IgD-negative memory B cell (primary cell): ENCODE measurements at regions not wholly inside any gene's neighbourhood (a gene's known extent, or its start where the extent isn't known, plus 50 kb on each side); places are given as distances from the start of the nearest gene placed in this dataset.

Experiments used
- H3K27ac Mint-ChIP-seq, 3 donors: one replicate each; pipeline ENCODE4 v1.8.0; 2020 to 2022; ENCODE audit warnings: mild to moderate bottlenecking in 3 of 3, mixed read lengths in 3 of 3, moderate library complexity in 1 of 3
- H3K27me3 Mint-ChIP-seq: one replicate; pipeline ENCODE4 v1.8.0; 2021; ENCODE audit warnings: mixed read lengths
- H3K36me3 Mint-ChIP-seq: one replicate; pipeline ENCODE4 v1.8.0; 2020; ENCODE audit warnings: mild to moderate bottlenecking, mixed read lengths
- H3K4me1 Mint-ChIP-seq, 3 donors: one replicate each; pipeline ENCODE4 v1.8.0; 2020 to 2022; ENCODE audit warnings: mixed read lengths in 3 of 3, mild to moderate bottlenecking in 1 of 3
- H3K4me3 Mint-ChIP-seq, 4 donors: one replicate each; pipeline ENCODE4 v1.8.0; 2020 to 2022; ENCODE audit warnings: mild to moderate bottlenecking in 4 of 4, mixed read lengths in 4 of 4, moderate library complexity in 3 of 4
- H3K9me3 Mint-ChIP-seq, 3 donors: one replicate each; pipeline ENCODE4 v1.8.0; 2020 to 2021; ENCODE audit warnings: mixed read lengths in 3 of 3, mild to moderate bottlenecking in 1 of 3

DNA sequence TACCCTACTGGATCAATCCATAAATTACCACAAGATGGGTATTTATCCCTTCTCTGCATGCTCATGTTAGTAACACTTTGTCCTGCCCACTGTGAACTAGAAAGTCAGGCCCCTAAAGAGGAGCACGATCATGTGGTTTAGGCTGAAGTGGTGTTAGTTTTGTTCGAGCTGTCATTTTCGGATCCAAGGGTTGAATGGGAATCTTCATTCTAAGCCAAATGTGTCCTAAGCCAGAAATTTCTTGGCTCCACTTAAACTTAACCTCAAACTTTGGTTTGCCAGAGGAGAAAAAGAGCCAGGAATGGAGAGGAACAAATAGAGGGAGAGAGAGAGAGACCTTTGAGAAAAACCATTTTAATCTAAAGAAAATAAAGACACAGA, 837.7 kb upstream of the ZNF608 start:
- Mint-ChIP-seq H3K27ac (no peak overlapping the region), H3K4me3 (no peak overlapping the region), H3K4me1 (no peaks in the 10 kb centered on the region), H3K27me3 (no peaks in the 10 kb centered on the region), H3K9me3 (peaks cover 3 to 5% (median 4%) of the 10 kb centered on the region in 3 donors), H3K36me3 (no peaks in the 10 kb centered on the region)

GRCh38 chr5:125587631-125588030, 835.6 kb upstream of the GRAMD2B start:
- Mint-ChIP-seq H3K27ac (no peak overlapping the region), H3K36me3 (no peaks in the 10 kb centered on the region), H3K4me1 (no peaks in the 10 kb centered on the region), H3K27me3 (no peaks in the 10 kb centered on the region), H3K9me3 (peaks cover 0 to 5% (median 4%) of the 10 kb centered on the region in 3 donors), H3K4me3 (no peak overlapping the region)

GRCh38 chr5:125592856-125593255, 830.4 kb upstream of the GRAMD2B start:
- Mint-ChIP-seq H3K27me3 (no peaks in the 10 kb centered on the region), H3K9me3 (no peaks in the 10 kb centered on the region), H3K4me1 (peaks cover 0 to 5% (median 1%) of the 10 kb centered on the region in 3 donors), H3K27ac (no peak overlapping the region), H3K4me3 (no peak overlapping the region), H3K36me3 (no peaks in the 10 kb centered on the region)

DNA sequence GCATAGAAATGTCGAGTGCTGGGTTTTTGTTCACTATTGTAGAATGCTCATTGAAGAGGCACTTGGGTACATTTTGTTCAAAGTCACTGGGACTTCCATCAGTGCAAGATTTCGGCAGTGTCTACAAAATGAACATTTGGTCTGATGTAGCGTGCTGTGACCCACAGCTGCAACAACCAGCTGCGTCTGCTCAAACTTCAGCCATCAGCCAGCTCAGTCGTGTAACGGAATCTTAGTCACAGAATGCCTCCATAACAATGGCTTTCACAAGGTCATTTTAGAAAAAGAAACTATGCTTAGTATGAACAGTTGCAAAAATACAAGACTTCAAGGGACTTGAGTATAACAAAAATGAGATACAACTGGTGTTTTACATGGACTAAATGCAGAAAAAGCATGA, 828.1 kb upstream of the GRAMD2B start:
- no peaks in the 10 kb centered on the region for H3K36me3 Mint-ChIP-seq
- H3K4me3 Mint-ChIP-seq = no peak overlapping the region
- H3K9me3 Mint-ChIP-seq = no peaks in the 10 kb centered on the region
- no peak overlapping the region for H3K27ac Mint-ChIP-seq
- peaks cover 0 to 5% (median 1%) of the 10 kb centered on the region in 3 donors for H3K4me1 Mint-ChIP-seq
- no peaks in the 10 kb centered on the region for H3K27me3 Mint-ChIP-seq

- H3K9me3 Mint-ChIP-seq = no peaks in the 10 kb centered on the region
Measured at GRCh38 chr5:125595845-125596244, 827.4 kb upstream of the GRAMD2B start.

GRCh38 chr5:125597338-125597737, 825.9 kb upstream of the GRAMD2B start:
- Mint-ChIP-seq H3K36me3 (no peaks in the 10 kb centered on the region), H3K4me1 (peaks cover 0 to 5% (median 1%) of the 10 kb centered on the region in 3 donors), H3K27me3 (no peaks in the 10 kb centered on the region), H3K27ac (no peak overlapping the region), H3K4me3 (no peak overlapping the region), H3K9me3 (no peaks in the 10 kb centered on the region)

More at GRCh38 chr5:125595845-125596244, 827.4 kb upstream of the GRAMD2B start:
- Mint-ChIP-seq H3K27ac (no peak overlapping the region), H3K4me1 (peaks cover 0 to 5% (median 1%) of the 10 kb centered on the region in 3 donors), H3K4me3 (no peak overlapping the region), H3K27me3 (no peaks in the 10 kb centered on the region), H3K36me3 (no peaks in the 10 kb centered on the region)

GRCh38 chr5:125600559-125600958, 822.6 kb upstream of the GRAMD2B start:
- H3K9me3 Mint-ChIP-seq = no peaks in the 10 kb centered on the region
- no peaks in the 10 kb centered on the region for H3K27me3 Mint-ChIP-seq
- H3K4me1 Mint-ChIP-seq = no peaks in the 10 kb centered on the region
- H3K36me3 Mint-ChIP-seq = no peaks in the 10 kb centered on the region
- H3K27ac Mint-ChIP-seq = no peak overlapping the region
- H3K4me3 Mint-ChIP-seq = no peak overlapping the region

DNA sequence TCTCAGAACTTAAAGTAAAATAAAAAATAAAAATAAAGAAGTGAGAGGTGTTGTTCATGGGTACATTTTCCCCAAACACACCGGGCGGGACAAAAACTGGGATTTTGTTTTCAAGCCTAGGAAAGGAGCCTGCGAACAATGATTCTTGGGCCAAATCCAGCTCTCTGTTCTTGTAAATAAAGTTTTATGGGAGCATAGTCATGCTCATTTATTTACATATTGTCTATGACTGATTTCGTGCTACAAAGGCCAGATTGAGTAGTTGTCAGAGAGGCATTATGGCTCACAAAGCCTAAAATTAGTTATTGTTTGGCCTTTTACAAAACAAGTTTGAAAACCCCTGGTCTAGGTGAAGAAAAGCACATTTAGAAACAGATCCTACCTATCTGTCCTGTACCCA, 821.0 kb upstream of the GRAMD2B start:
- Mint-ChIP-seq H3K9me3 (no peaks in the 10 kb centered on the region), H3K4me3 (no peak overlapping the region), H3K36me3 (no peaks in the 10 kb centered on the region), H3K4me1 (no peaks in the 10 kb centered on the region), H3K27ac (no peak overlapping the region), H3K27me3 (no peaks in the 10 kb centered on the region)

DNA sequence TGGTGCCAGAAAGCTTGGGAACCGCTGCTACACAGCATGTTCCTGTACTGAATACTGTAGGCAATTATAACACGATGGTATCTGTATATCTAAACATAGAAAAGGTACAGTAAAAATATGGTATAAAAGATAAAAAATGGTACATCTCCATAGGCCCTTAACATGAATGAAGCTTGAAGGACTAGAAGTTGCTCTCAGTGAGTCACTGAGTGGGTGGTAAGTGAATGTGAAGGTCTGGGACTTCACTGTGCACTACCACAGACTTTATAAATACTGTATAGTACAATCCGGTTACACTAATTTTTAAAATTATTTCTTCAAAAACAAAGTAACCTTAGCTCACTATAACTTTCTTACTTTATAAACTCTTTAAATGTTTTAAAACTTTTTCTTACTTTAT, 819.9 kb upstream of the GRAMD2B start:
- Mint-ChIP-seq H3K4me1 (no peaks in the 10 kb centered on the region), H3K27me3 (no peaks in the 10 kb centered on the region), H3K36me3 (no peaks in the 10 kb centered on the region), H3K9me3 (no peaks in the 10 kb centered on the region), H3K27ac (no peak overlapping the region), H3K4me3 (no peak overlapping the region)

GRCh38 chr5:125604104-125604503, 819.1 kb upstream of the GRAMD2B start:
- Mint-ChIP-seq H3K4me3 (no peak overlapping the region), H3K9me3 (no peaks in the 10 kb centered on the region), H3K27me3 (no peaks in the 10 kb centered on the region), H3K27ac (no peak overlapping the region), H3K4me1 (no peaks in the 10 kb centered on the region), H3K36me3 (no peaks in the 10 kb centered on the region)

DNA sequence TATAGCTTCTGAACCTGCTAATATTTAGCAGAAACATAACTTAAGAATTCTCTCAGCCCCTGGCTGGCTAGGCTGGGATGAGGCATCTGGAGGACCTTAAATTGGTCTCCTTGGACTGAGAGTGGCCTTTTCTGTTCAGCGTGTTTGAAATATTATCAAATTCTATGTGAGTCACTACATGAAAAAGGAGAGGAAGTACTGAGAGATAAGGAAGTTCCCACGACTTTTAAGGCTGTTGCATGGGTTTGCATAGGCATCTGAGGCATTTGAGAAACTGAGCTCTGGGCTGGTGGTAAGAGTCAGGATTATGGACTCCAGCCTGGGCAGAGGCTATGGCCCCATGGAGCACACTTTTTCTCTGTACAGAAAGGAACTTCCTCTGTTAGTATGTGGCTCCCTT, 816.2 kb upstream of the GRAMD2B start:
- H3K36me3 Mint-ChIP-seq = no peaks in the 10 kb centered on the region
- no peak overlapping the region for H3K4me3 Mint-ChIP-seq
- peaks cover 0 to 3% (median 0%) of the 10 kb centered on the region in 3 donors for H3K9me3 Mint-ChIP-seq
- no peaks in the 10 kb centered on the region for H3K27me3 Mint-ChIP-seq
- no peaks in the 10 kb centered on the region for H3K4me1 Mint-ChIP-seq
- H3K27ac Mint-ChIP-seq = no peak overlapping the region

DNA sequence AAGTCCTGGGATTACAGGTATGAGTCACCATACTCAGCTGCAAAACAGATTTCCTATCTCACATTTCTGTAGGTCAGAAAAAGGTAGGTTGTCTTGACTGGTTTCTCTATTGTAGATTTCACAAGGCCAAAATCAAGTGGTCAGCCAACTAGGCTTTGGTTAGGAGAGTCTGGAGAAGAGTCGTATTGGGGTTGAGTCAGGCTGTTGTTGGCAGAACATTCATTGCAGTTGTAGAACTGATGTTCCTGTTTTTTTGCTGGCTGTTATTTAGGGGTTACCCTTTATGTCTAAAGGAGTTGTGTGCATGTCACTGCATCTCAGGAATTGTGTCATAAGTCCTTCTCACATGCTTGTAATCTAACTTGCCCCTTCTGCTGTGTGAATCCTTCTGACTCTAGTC, 814.2 kb upstream of the GRAMD2B start:
- H3K36me3 Mint-ChIP-seq = no peaks in the 10 kb centered on the region
- no peak overlapping the region for H3K27ac Mint-ChIP-seq
- H3K27me3 Mint-ChIP-seq = no peaks in the 10 kb centered on the region
- peaks cover 0 to 3% (median 0%) of the 10 kb centered on the region in 3 donors for H3K9me3 Mint-ChIP-seq
- H3K4me1 Mint-ChIP-seq = no peaks in the 10 kb centered on the region
- no peak overlapping the region for H3K4me3 Mint-ChIP-seq

DNA sequence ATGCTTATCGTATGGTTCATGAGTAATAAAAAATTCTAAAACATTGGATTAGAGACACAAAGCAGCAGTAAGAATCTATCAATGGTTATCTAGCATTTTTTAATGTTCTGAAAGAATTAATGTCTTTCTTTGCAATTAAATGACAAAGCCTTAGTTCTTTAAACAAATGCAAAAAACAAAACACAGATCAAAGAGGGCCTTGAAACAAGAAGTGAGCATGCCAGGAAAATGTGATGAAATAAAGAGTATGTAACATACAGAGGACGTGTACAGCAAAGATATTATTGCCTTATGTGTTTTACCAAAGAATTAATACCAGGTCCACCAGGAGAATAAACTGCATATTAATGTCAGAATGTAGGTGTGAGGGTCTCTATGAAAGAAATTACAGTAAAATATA, 812.3 kb upstream of the GRAMD2B start:
- no peaks in the 10 kb centered on the region for H3K27me3 Mint-ChIP-seq
- H3K27ac Mint-ChIP-seq = no peak overlapping the region
- H3K4me1 Mint-ChIP-seq = no peaks in the 10 kb centered on the region
- peaks cover 0 to 3% (median 0%) of the 10 kb centered on the region in 3 donors for H3K9me3 Mint-ChIP-seq
- no peaks in the 10 kb centered on the region for H3K36me3 Mint-ChIP-seq
- no peak overlapping the region for H3K4me3 Mint-ChIP-seq

DNA sequence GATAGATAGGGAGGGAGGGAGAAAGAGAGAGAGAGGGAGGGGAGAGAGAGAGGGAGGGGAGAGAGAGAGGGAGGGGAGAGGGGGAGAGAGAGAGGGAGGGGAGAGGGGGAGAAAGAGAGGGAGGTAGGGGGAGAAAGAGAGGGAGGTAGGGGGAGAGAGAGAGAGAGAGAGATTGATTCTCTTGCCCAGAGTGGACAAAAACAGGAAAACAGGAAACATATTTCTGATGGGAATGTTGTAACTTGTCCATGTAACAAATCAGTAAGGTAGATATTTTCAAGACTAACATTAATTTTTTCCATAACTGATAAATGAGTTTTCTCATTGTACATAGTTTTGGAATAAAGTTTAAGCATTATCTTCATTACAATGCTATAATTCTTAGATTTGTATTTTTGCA, 811.7 kb upstream of the GRAMD2B start:
- no peak overlapping the region for H3K27ac Mint-ChIP-seq
- H3K4me1 Mint-ChIP-seq = no peaks in the 10 kb centered on the region
- H3K4me3 Mint-ChIP-seq = no peak overlapping the region
- no peaks in the 10 kb centered on the region for H3K36me3 Mint-ChIP-seq
- H3K27me3 Mint-ChIP-seq = no peaks in the 10 kb centered on the region
- H3K9me3 Mint-ChIP-seq = peaks cover 0 to 3% (median 0%) of the 10 kb centered on the region in 3 donors

- no peak overlapping the region for H3K4me3 Mint-ChIP-seq
- no peaks in the 10 kb centered on the region for H3K27me3 Mint-ChIP-seq
- no peaks in the 10 kb centered on the region for H3K36me3 Mint-ChIP-seq
- H3K9me3 Mint-ChIP-seq = peaks cover 0 to 3% (median 0%) of the 10 kb centered on the region in 3 donors
- H3K27ac Mint-ChIP-seq = no peak overlapping the region
- no peaks in the 10 kb centered on the region for H3K4me1 Mint-ChIP-seq
Measured at GRCh38 chr5:125612181-125612721, 811.0 kb upstream of the GRAMD2B start.

- Mint-ChIP-seq H3K27ac (no peak overlapping the region), H3K4me3 (no peak overlapping the region), H3K27me3 (no peaks in the 10 kb centered on the region), H3K36me3 (no peaks in the 10 kb centered on the region), H3K4me1 (no peaks in the 10 kb centered on the region), H3K9me3 (peaks cover 0 to 3% (median 0%) of the 10 kb centered on the region in 3 donors)
Measured at GRCh38 chr5:125612776-125613175, 810.4 kb upstream of the GRAMD2B start.

DNA sequence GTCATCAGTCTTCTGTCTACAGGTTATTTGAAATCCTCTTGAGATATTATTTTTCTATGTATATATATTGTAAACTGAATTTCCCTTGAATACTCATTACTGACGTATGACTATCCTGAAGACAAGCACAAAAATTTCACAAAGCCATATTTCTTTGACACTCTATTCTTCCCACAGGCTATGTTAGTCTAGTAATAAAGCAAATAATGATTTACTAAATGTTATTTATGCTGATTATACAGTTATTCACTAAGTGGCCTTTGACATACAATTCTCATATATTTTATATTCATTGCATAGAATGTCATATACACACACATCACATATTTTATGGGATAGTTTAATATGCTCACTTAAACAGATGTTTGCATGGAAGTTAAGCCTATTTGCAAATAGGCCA, 793.0 kb upstream of the GRAMD2B start:
- H3K27ac Mint-ChIP-seq = no peak overlapping the region
- peaks cover 0 to 4% (median 2%) of the 10 kb centered on the region in 3 donors for H3K9me3 Mint-ChIP-seq
- no peaks in the 10 kb centered on the region for H3K4me1 Mint-ChIP-seq
- no peak overlapping the region for H3K4me3 Mint-ChIP-seq
- H3K36me3 Mint-ChIP-seq = peaks cover 1% of the 10 kb centered on the region
- peaks cover 3% of the 10 kb centered on the region for H3K27me3 Mint-ChIP-seq
